Kidney (tissue), 13 donors: ENCODE measurements at regions not wholly inside any gene's neighbourhood (a gene's known extent, or its start where the extent isn't known, plus 50 kb on each side); places are given as distances from the start of the nearest gene placed in this dataset.
A peak's percentile ranks its signal among the peaks of the same experiment; 100 is the strongest.

ENCODE experiments used
- DNase-seq, 5 donors: peaks; one replicate each; pipeline ENCODE4 v3.0.0-alpha.2; 2013 to 2020
- FAIRE-seq: peaks from 2 replicates; lab custom pipeline; 2012; peaks lifted over from hg19 to GRCh38; lab: Jason Lieb, UNC
- H3K27ac ChIP-seq, 2 donors: one replicate each; pipeline ENCODE4 v1.7.0; 2013; ENCODE audit warnings: low read depth in 2 of 2, low read length in 2 of 2, inconsistent platforms in 1 of 2
- H3K27me3 ChIP-seq: one replicate; pipeline ENCODE4 v1.7.1; 2013; ENCODE audit warnings: low read length, inconsistent platforms; ENCODE audit not compliant: control insufficient read depth, insufficient read depth
- H3K36me3 ChIP-seq, 3 donors: one replicate each; pipeline versions ENCODE4 v1.7.0 to v1.7.1; 2013; ENCODE audit warnings: low read length in 3 of 3, control low read depth in 1 of 3, inconsistent platforms in 1 of 3; ENCODE audit not compliant: insufficient read depth in 3 of 3, control insufficient read depth in 2 of 3
- H3K4me1 ChIP-seq, 3 donors: one replicate each; pipeline versions ENCODE4 v1.7.0 to v1.7.1; 2013; ENCODE audit warnings: low read length in 3 of 3, inconsistent platforms in 1 of 3, low read depth in 1 of 3; ENCODE audit not compliant: control insufficient read depth in 2 of 3, insufficient read depth in 2 of 3
- H3K4me3 ChIP-seq, 3 donors: one replicate each; pipeline versions ENCODE4 v1.7.0 to v1.8.1; 2013; ENCODE audit warnings: low read length in 3 of 3, control low read depth in 1 of 3, inconsistent platforms in 1 of 3
- H3K9ac ChIP-seq, 3 donors: one replicate each; pipeline versions ENCODE4 v1.7.0 to v1.7.1; 2013; ENCODE audit warnings: low read length in 3 of 3, control low read depth in 1 of 3, inconsistent platforms in 1 of 3
- H3K9me3 ChIP-seq, 3 donors: one replicate each; pipeline versions ENCODE4 v1.7.0 to v1.7.1; 2013; ENCODE audit warnings: low read length in 3 of 3, control low read depth in 1 of 3, inconsistent platforms in 1 of 3; ENCODE audit not compliant: control insufficient read depth in 2 of 3, insufficient read depth in 1 of 3
- CTCF ChIP-seq: IDR thresholded peaks from 3 replicates; pipeline ENCODE4 v1.5.1; 2012; ENCODE audit warnings: mild to moderate bottlenecking, moderate library complexity, borderline replicate concordance; ENCODE audit not compliant: insufficient read depth; ENCODE audit errors: extremely low read depth
- intact Hi-C: fragments of 100-400 bp; cut with DNase I; formaldehyde crosslinking; loops from one replicate; pipeline ENCODE4 v1.11.1; 2022
- donor health status: control.
- donor health status: control.
- donor health status: control.
- donor health status: control.
- donor health status: control.
- donor health status: DM: yes; HTN: yes; CAD: no.
- donor health status: Normal renal cell carcinoma (clear cell type).

- intact Hi-C loops: no loop called here
- Histone ChIP-seq H3K9me3 (no peaks in the 10 kb centered on the region), H3K27me3 (peaks cover 6% of the 10 kb centered on the region), H3K4me3 (no peak overlapping the region), H3K4me1 (no peaks in the 10 kb centered on the region), H3K9ac (no peak overlapping the region), H3K36me3 (no peaks in the 10 kb centered on the region), H3K27ac (no peak overlapping the region)
- FAIRE-seq (no peak), DNase-seq (peak in 1 of 5 donors; percentile 30)
- no peak for TF ChIP-seq CTCF
These were observed 111.0 kb downstream of the FAM53A start for GRCh38 chr4:1572964-1573720.

GRCh38 chr4:1572521-1572920, 111.6 kb downstream of the FAM53A start:
- H3K9ac ChIP-seq: no peak overlapping the region

DNA sequence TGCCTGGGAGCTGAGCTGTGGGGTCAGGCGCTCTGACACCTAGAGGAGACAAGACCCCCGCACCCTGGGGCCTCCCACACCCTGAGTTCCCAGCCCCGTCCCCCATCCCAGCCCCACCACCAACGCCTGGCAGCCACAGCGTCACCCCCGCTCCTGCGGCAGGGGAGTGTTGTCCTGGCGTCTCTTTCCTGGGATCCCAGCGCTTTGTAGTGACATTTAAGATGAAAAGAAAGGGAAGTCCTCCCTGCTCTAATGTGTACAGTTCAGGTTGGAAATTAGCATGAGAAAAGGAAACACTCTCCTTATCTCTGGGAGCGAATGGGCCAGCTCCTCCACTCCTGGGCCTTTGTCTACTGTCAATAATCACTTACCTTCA, 112.1 kb downstream of the FAM53A start:
- Histone ChIP-seq H3K9me3 (no peaks in the 10 kb centered on the region), H3K4me1 (no peaks in the 10 kb centered on the region), H3K27me3 (peaks cover 5% of the 10 kb centered on the region), H3K27ac (no peak overlapping the region), H3K9ac (no peak overlapping the region), H3K36me3 (no peaks in the 10 kb centered on the region), H3K4me3 (no peak overlapping the region)
- FAIRE-seq (no peak), DNase-seq (peak in 1 of 5 donors; percentile 49)
- TF ChIP-seq CTCF: no peak
- intact Hi-C loops: no loop called here

More at GRCh38 chr4:1572521-1572920, 111.6 kb downstream of the FAM53A start:
- no peaks in the 10 kb centered on the region for H3K36me3 ChIP-seq
- no peak for TF ChIP-seq CTCF
- H3K9me3 ChIP-seq: no peaks in the 10 kb centered on the region
- H3K27ac ChIP-seq: no peak overlapping the region
- FAIRE-seq: no peak
- H3K27me3 ChIP-seq: peaks cover 6% of the 10 kb centered on the region
- no peak overlapping the region for H3K4me3 ChIP-seq
- H3K4me1 ChIP-seq: no peaks in the 10 kb centered on the region
- DNase-seq: peak in 2 of 5 donors; percentile 38 to 61
- intact Hi-C loops: no loop called here
